ENCODE measurements at regions not wholly inside any gene's neighbourhood (a gene's known extent, or its start where the extent isn't known, plus 50 kb on each side); places are given as distances from the start of the nearest gene placed in this dataset.

GRCh38 chr12:78490861-78491260, 373.7 kb upstream of the SYT1 start:
- 100% methylated on average over 1 of the region's 1 CpG for WGBS
- no peak overlapping the region for H2BK15ac ChIP-seq (ENCODE audit: low read depth, poor library complexity, severe bottlenecking)

GRCh38 chr12:78494911-78495310, 369.7 kb upstream of the SYT1 start:
- no peak overlapping the region for H3K4me3 ChIP-seq (ENCODE audit: insufficient read depth in 1 of 2, low read depth in 1 of 2, low read length in 2 of 2)
- no peak overlapping the region for H3K18ac ChIP-seq (ENCODE audit: low read depth in 1 of 2, low read length in 2 of 2)
- DNase-seq: peak; percentile 6
- no peak overlapping the region for H3K4me2 ChIP-seq (ENCODE audit: low read length, poor library complexity, severe bottlenecking)
- H2AK5ac ChIP-seq (ENCODE audit: low read length, severe bottlenecking): no peak overlapping the region
- no peak overlapping the region for H2AFZ ChIP-seq (ENCODE audit: low read depth, low read length)
- 100% methylated on average over 1 of the region's 1 CpG for WGBS
- H3K27ac ChIP-seq (ENCODE audit: low read length, poor library complexity, severe bottlenecking): no peak overlapping the region
- H4K91ac ChIP-seq (ENCODE audit: low read length): no peak overlapping the region
- H3K4ac ChIP-seq (ENCODE audit: low read depth in 1 of 2, low read length in 2 of 2): no peak overlapping the region
- H3K9ac ChIP-seq (ENCODE audit: low read length): no peak overlapping the region
- H3K14ac ChIP-seq (ENCODE audit: low read length in 2 of 2): no peak overlapping the region
- no peak overlapping the region for H2BK15ac ChIP-seq (ENCODE audit: low read depth, poor library complexity, severe bottlenecking)
- no peak overlapping the region for H2BK5ac ChIP-seq (ENCODE audit: low read depth, low read length, poor library complexity, severe bottlenecking)
- no peak overlapping the region for H3K23ac ChIP-seq (ENCODE audit: low read length in 2 of 2)
- H4K8ac ChIP-seq (ENCODE audit: low read length): no peak overlapping the region
- H2BK12ac ChIP-seq (ENCODE audit: low read length in 2 of 2): no peak overlapping the region
- no peaks in the 10 kb centered on the region for H3K27me3 ChIP-seq (ENCODE audit: control insufficient read depth in 1 of 2, insufficient read depth in 1 of 2, low read length in 2 of 2)
- H3K36me3 ChIP-seq (ENCODE audit: control insufficient read depth in 1 of 2, insufficient read depth in 2 of 2, low read depth in 1 of 2, low read length in 2 of 2): no peaks in the 10 kb centered on the region
- H3K9me3 ChIP-seq (ENCODE audit: control insufficient read depth, low read length): no peaks in the 10 kb centered on the region
- H3K4me1 ChIP-seq (ENCODE audit: control insufficient read depth, insufficient read depth, low read depth, low read length): no peaks in the 10 kb centered on the region
- H2BK120ac ChIP-seq (ENCODE audit: low read depth, low read length): no peak overlapping the region
- H3K79me1 ChIP-seq (replicated peaks; ENCODE audit: low read length, poor library complexity, severe bottlenecking): no peaks in the 10 kb centered on the region

More at GRCh38 chr12:78490861-78491260, 373.7 kb upstream of the SYT1 start:
- Histone ChIP-seq H3K36me3 (ENCODE audit: control insufficient read depth in 1 of 2, insufficient read depth in 2 of 2, low read depth in 1 of 2, low read length in 2 of 2) (no peaks in the 10 kb centered on the region), H3K9ac (ENCODE audit: low read length) (no peak overlapping the region), H4K8ac (ENCODE audit: low read length) (no peak overlapping the region), H2BK120ac (ENCODE audit: low read depth, low read length) (no peak overlapping the region), H4K91ac (ENCODE audit: low read length) (no peak overlapping the region), H3K18ac (ENCODE audit: low read depth in 1 of 2, low read length in 2 of 2) (no peak overlapping the region), H2AK5ac (ENCODE audit: low read length, severe bottlenecking) (no peak overlapping the region), H3K4me3 (ENCODE audit: insufficient read depth in 1 of 2, low read depth in 1 of 2, low read length in 2 of 2) (no peak overlapping the region), H3K4me1 (ENCODE audit: control insufficient read depth, insufficient read depth, low read depth, low read length) (no peaks in the 10 kb centered on the region), H3K79me1 (replicated peaks; ENCODE audit: low read length, poor library complexity, severe bottlenecking) (no peaks in the 10 kb centered on the region), H3K4me2 (ENCODE audit: low read length, poor library complexity, severe bottlenecking) (no peak overlapping the region), H2BK5ac (ENCODE audit: low read depth, low read length, poor library complexity, severe bottlenecking) (no peak overlapping the region), H3K27me3 (ENCODE audit: control insufficient read depth in 1 of 2, insufficient read depth in 1 of 2, low read length in 2 of 2) (no peaks in the 10 kb centered on the region), H3K9me3 (ENCODE audit: control insufficient read depth, low read length) (no peaks in the 10 kb centered on the region), H3K4ac (ENCODE audit: low read depth in 1 of 2, low read length in 2 of 2) (no peak overlapping the region), H3K23ac (ENCODE audit: low read length in 2 of 2) (no peak overlapping the region), H2BK12ac (ENCODE audit: low read length in 2 of 2) (no peak overlapping the region), H2AFZ (ENCODE audit: low read depth, low read length) (no peak overlapping the region), H3K14ac (ENCODE audit: low read length in 2 of 2) (no peak overlapping the region), H3K27ac (ENCODE audit: low read length, poor library complexity, severe bottlenecking) (no peak overlapping the region)
- no peak for DNase-seq

- H2BK12ac ChIP-seq (ENCODE audit: low read length in 2 of 2): no peak overlapping the region
- H3K79me1 ChIP-seq (replicated peaks; ENCODE audit: low read length, poor library complexity, severe bottlenecking): no peaks in the 10 kb centered on the region
- H3K4me1 ChIP-seq (ENCODE audit: control insufficient read depth, insufficient read depth, low read depth, low read length): no peaks in the 10 kb centered on the region
- H3K36me3 ChIP-seq (ENCODE audit: control insufficient read depth in 1 of 2, insufficient read depth in 2 of 2, low read depth in 1 of 2, low read length in 2 of 2): no peaks in the 10 kb centered on the region
- no peak overlapping the region for H2AFZ ChIP-seq (ENCODE audit: low read depth, low read length)
- no peak overlapping the region for H3K27ac ChIP-seq (ENCODE audit: low read length, poor library complexity, severe bottlenecking)
- no peak overlapping the region for H3K9ac ChIP-seq (ENCODE audit: low read length)
- H3K23ac ChIP-seq (ENCODE audit: low read length in 2 of 2): no peak overlapping the region
- no peak overlapping the region for H2BK120ac ChIP-seq (ENCODE audit: low read depth, low read length)
- H3K14ac ChIP-seq (ENCODE audit: low read length in 2 of 2): no peak overlapping the region
- no peak overlapping the region for H2BK15ac ChIP-seq (ENCODE audit: low read depth, poor library complexity, severe bottlenecking)
- DNase-seq: no peak
- no peak overlapping the region for H2BK5ac ChIP-seq (ENCODE audit: low read depth, low read length, poor library complexity, severe bottlenecking)
- no peak overlapping the region for H3K4me2 ChIP-seq (ENCODE audit: low read length, poor library complexity, severe bottlenecking)
- no peak overlapping the region for H2AK5ac ChIP-seq (ENCODE audit: low read length, severe bottlenecking)
- H3K27me3 ChIP-seq (ENCODE audit: control insufficient read depth in 1 of 2, insufficient read depth in 1 of 2, low read length in 2 of 2): no peaks in the 10 kb centered on the region
- H3K4ac ChIP-seq (ENCODE audit: low read depth in 1 of 2, low read length in 2 of 2): no peak overlapping the region
- H4K91ac ChIP-seq (ENCODE audit: low read length): no peak overlapping the region
- no peaks in the 10 kb centered on the region for H3K9me3 ChIP-seq (ENCODE audit: control insufficient read depth, low read length)
- WGBS: no CpG with 5 or more reads among the region's 2 CpGs
- no peak overlapping the region for H3K18ac ChIP-seq (ENCODE audit: low read depth in 1 of 2, low read length in 2 of 2)
- H3K4me3 ChIP-seq (ENCODE audit: insufficient read depth in 1 of 2, low read depth in 1 of 2, low read length in 2 of 2): no peak overlapping the region
- no peak overlapping the region for H4K8ac ChIP-seq (ENCODE audit: low read length)
These were observed 362.7 kb upstream of the SYT1 start for GRCh38 chr12:78501825-78502224.

- Histone ChIP-seq H2BK12ac (ENCODE audit: low read length in 2 of 2) (no peak overlapping the region), H2BK5ac (ENCODE audit: low read depth, low read length, poor library complexity, severe bottlenecking) (no peak overlapping the region), H4K8ac (ENCODE audit: low read length) (no peak overlapping the region), H3K36me3 (ENCODE audit: control insufficient read depth in 1 of 2, insufficient read depth in 2 of 2, low read depth in 1 of 2, low read length in 2 of 2) (no peaks in the 10 kb centered on the region), H2AFZ (ENCODE audit: low read depth, low read length) (no peak overlapping the region), H3K27ac (ENCODE audit: low read length, poor library complexity, severe bottlenecking) (no peak overlapping the region), H3K27me3 (ENCODE audit: control insufficient read depth in 1 of 2, insufficient read depth in 1 of 2, low read length in 2 of 2) (no peaks in the 10 kb centered on the region), H3K23ac (ENCODE audit: low read length in 2 of 2) (no peak overlapping the region), H3K9me3 (ENCODE audit: control insufficient read depth, low read length) (peaks cover 2% of the 10 kb centered on the region), H3K4me1 (ENCODE audit: control insufficient read depth, insufficient read depth, low read depth, low read length) (no peaks in the 10 kb centered on the region), H4K91ac (ENCODE audit: low read length) (no peak overlapping the region), H3K79me1 (replicated peaks; ENCODE audit: low read length, poor library complexity, severe bottlenecking) (no peaks in the 10 kb centered on the region), H2BK15ac (ENCODE audit: low read depth, poor library complexity, severe bottlenecking) (no peak overlapping the region), H2BK120ac (ENCODE audit: low read depth, low read length) (no peak overlapping the region), H3K4ac (ENCODE audit: low read depth in 1 of 2, low read length in 2 of 2) (no peak overlapping the region), H3K14ac (ENCODE audit: low read length in 2 of 2) (no peak overlapping the region), H2AK5ac (ENCODE audit: low read length, severe bottlenecking) (no peak overlapping the region), H3K4me3 (ENCODE audit: insufficient read depth in 1 of 2, low read depth in 1 of 2, low read length in 2 of 2) (no peak overlapping the region), H3K18ac (ENCODE audit: low read depth in 1 of 2, low read length in 2 of 2) (no peak overlapping the region), H3K4me2 (ENCODE audit: low read length, poor library complexity, severe bottlenecking) (no peak overlapping the region), H3K9ac (ENCODE audit: low read length) (no peak overlapping the region)
- DNase-seq: no peak
- 86% methylated on average over 4 of the region's 4 CpGs for WGBS
These were observed 345.2 kb upstream of the SYT1 start for GRCh38 chr12:78519422-78519821.

Measured in mesenchymal stem cell (in vitro differentiated cells and primary cell).